Fibroblast of peridontal ligament (primary cell): ENCODE measurements at regions not wholly inside any gene's neighbourhood (a gene's known extent, or its start where the extent isn't known, plus 50 kb on each side); places are given as distances from the start of the nearest gene placed in this dataset.
A peak's percentile ranks its signal among the peaks of the same experiment; 100 is the strongest.

Experiments
- DNase-seq: peaks from one replicate; pipeline ENCODE4 v3.0.0-alpha.2; 2010; ENCODE audit errors: extremely low read depth

DNA sequence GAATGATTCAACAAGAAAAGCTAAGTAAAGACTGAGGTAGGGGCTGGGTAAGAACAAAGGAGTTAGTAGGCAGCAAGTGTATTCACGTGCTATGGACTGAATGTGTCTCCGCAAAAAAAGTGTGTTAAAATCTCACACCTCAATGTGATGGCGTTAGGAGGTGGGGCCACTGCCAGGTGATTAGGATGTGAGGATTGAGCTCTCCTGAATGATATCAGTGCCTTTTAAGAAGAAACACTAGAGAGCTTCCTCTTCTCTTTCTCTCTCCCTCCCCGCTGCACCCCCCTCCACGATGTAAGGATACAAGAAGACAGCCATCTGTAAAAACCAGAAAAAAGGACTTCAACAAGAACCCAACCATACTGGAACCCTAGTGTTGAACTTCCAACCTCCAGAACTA, 396.1 kb upstream of the PLXNA2 start:
- DNase-seq = no peak

DNA sequence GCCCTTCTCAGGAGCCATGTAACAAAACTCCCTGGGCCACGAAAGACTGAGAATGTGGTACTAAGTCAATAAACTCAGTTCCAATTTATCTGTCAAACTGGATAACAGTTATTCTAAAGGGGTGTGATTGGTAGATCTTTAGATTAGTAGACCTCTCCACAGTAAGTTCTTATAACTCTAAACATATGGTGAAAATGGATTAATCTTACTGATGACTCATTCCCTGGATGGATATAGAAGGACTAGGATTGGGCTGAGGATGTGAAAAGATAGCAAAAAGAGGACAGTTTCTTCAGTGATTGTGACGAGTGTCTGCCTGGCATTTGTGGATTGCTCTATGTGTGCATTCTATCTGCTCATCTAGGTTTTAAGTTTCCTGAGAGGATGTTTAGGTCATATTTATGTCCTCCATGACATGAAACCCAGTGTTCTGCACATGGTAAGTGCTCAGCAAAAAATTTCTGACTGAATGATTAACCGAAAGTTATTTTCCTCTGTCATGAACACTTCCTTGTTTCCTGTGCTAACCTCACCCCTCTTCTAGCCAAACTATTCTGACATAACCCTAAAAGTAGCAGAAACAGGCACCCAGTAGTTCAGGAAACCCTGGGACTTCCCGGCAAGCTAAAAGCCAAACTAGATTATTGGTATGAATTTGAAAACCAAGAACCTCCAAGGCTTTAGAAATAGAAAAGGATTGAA, 397.5 kb upstream of the PLXNA2 start:
- no peak for DNase-seq

DNA sequence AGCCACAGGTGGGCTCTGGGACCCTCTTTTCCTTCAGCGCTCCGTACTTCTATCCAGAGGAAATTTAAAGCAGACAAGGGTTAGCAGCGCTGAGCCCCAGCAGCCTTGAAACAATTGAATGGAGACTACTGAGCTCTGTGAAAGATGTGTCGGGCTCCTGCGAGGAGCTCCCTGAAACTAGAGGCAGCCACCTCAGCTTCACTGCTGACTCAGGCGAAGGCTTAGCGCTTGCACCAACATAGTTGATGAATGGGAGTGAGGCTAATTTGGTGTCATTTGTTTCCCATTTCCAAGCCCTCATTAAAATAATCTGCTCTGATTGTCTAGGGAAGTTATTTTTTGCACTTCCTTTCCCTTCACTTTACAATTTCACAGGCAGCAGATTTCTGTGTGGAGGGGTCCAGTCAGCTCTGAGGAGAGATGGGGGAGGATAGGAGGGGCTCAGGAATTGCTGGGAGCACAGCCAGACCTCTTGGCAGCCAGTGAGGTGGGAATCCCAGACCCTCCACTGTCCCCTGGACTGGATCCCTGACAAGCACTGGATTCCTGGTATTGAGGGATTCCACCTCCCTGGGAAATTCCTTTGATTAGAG, 398.9 kb upstream of the PLXNA2 start:
- DNase-seq = no peak

DNA sequence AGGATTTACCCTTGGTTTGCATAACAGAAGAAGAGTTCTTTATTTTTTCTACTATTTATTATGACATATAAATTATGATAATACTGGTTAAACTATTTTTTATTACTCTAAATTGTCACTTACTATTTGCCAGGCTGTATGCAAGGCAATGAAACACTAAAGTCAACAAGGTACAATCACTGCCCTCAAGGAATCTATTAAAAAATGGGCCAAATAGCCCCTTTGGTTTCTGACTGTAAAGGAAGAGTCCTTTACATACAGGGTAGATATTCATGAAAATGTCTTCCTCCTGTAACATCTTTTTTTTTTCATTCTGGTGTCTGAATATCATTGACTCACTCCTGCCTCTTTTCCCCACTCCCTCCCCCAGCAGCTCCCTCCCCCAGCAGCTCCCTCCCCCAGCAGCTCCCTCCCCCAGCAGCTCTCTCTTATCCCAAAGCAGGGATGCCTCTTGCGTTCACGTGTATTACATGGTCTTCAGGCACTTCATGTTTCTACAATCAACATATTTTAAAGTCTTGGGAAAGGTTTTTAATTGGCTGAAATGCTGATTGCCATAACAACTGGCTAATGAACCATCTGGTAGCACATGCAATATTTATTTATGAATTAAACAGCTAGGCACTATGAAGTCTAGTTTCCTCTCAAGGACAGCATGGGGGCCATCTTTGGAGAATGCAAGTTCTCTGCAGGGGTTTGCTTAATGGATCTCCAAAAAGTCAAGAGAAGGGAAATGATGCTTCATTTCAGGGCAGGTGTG, 400.4 kb upstream of the PLXNA2 start:
- no peak for DNase-seq

DNA sequence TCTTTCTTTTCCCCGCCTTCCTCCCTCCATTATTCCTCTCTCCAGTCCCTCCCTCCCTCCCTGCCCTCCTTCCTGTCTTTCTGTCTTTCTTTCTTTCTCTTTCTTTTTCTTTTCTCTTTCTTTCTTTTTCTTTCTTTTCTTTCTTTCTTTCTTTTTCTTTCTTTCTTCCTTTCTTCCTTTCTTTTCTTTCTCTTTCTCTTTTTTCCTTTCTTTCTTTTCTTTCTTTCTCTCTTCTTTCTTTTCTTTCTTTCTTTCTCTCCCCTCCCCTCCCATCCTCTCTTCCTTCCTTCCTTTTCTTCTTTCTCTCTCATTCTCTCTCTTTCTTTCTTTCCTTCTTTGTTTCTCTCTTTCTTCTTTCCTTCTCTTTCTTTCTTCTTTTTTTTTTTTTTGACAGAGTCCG, 402.2 kb upstream of the PLXNA2 start:
- DNase-seq = no peak

DNA sequence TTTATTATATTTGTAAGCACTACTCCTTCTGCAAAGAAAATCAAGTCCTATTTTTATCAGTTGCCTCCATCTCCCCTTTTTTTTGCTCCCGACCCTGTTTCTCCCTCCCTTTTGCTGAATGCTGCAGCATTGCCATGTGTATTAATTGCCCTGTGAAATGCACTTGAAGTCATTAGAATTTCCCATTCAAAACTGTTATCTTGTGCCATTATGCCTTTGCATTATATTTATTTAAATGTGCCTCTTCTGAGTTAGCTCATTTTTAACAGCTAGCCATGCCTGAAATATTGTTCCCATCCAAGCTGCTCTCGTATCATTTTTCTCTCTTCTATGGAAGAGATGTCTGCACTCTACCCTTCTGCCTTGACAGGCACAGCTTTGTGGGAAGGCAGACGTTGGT, 404.0 kb upstream of the PLXNA2 start:
- DNase-seq = no peak

DNA sequence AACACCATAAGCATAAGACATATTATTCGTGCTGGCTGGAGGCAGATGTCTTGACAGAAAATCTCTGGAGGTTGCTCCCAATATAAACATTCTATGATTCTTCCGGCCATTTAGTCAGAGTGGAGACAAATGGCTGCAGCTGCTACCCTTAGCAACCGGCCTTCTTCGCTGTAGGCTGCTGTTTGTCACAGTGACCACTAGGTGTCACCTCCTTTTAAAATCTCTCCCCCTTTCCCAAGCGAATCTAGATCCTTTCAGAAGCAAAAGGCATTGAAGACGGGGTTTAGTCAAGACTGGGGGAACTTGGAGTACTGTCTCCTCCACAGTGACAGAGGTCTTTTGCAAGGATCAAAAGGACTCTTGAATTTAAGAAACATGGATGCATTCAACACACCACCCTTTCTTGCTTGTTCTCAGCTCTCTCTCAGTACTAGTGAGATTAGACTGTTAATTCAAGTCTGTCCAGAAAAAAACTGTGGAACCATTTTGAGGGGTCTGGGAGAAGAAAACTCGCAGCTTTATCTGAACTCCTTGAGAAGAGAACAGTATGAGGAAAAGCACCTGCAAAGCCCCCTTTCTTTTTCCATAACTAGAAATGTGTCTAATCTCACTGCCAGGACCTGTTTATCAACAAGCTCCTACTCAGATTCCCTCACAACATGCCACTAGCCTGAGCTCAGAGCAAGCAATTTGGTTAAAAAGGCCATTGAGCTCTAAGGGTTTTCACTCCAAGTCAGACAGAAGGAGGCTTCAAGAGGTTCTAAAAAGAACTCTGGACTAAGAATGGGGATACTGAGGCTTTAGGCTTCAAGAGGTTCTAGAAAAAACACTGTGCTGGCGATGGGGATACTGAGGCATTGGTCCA, 408.3 kb upstream of the PLXNA2 start:
- DNase-seq = peak; percentile 70

DNA sequence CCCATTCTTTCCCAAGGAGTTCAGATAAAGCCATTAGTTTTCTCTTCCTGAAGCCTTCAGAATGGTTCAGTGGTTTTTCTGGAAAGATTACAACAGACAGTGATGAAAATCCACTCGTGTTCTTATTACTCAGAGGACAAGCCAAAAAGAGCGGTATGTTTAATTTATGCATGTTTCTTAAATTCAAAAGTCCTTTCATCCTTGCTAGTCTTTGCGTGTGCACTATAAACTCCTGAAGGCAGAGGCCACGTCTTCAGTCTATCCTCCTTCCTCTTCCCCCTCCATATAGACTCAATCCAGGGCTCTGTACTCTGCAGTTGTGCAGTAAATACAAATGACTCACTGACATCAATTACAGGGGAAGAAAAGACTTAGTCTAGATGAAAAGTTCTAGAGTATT, 409.2 kb upstream of the PLXNA2 start:
- DNase-seq = no peak

DNA sequence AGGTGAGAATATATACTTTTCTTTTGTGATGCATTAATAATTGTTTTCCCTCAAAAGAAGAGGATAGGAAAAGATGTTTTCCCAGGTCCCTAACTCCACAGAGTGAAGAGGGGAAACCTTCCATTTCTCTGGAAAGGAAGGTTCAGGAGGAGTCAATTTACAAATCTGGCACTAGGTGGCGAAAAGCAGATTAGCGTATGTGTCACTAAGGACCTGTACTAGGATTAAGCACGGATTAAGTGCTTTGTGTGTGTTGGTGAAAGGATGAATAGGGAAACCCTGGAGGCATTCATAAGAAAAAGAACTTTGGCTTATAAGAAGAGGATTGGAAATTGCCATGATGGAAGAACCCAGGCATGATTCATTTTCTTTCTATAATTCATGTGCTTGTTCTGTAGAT, 410.1 kb upstream of the PLXNA2 start:
- peak; percentile 1 for DNase-seq

DNA sequence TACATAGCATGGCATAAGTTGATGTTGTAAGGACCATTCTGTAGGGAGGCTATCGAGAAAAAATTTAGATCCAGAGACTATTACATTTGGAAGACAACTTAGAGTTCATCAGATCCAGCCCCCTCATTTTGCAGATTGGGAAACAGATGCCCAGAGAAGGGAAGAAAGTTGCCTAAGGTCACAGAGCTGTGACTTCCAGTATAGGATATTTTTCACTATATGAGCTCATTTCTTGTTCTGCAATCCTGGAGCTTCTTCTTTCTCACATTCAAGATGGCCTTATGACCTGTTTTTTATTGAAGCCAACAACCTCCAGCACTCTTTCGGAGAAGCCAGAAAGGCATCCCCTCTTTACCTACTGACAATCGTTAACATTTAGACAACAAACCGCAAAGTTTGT, 421.8 kb upstream of the PLXNA2 start:
- no peak for DNase-seq

DNA sequence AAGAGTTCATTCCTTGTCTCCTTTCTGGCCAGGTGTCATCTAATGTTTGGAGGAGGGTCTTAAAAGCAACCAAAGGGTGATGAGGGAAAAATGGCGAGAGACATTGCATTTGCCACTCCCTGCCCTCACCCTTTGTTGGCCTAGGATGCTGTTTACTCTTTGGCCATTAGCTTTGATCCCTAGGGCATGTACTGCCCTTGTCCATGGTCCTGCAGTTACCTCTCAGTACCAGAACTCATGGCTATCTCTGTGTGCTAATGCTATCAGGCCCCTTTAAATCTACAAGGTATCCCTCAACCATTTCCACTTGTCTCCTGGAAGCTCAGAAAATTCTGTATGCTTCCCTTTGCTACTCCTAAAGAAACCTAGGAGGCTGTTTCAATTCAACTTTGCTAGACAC, 424.8 kb upstream of the PLXNA2 start:
- no peak for DNase-seq

DNA sequence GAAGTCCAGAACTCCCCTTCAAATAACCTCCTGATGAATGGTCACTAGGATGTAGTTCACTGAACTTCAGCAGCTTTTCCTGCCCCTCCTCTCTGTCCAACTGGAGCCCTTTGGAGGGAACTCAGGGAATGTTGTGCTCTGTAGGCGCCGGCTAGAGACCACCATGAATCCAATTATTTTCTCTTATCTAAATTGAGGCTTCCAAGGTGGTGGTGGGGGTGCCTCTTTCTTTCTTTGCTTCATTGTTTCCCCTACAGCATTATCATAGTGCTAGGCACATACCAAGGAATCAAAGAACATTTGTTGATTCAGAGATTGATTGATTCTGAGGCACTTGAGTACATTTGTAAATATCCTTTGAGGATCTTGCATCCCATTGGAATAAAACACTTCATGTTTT, 426.6 kb upstream of the PLXNA2 start:
- no peak for DNase-seq

DNA sequence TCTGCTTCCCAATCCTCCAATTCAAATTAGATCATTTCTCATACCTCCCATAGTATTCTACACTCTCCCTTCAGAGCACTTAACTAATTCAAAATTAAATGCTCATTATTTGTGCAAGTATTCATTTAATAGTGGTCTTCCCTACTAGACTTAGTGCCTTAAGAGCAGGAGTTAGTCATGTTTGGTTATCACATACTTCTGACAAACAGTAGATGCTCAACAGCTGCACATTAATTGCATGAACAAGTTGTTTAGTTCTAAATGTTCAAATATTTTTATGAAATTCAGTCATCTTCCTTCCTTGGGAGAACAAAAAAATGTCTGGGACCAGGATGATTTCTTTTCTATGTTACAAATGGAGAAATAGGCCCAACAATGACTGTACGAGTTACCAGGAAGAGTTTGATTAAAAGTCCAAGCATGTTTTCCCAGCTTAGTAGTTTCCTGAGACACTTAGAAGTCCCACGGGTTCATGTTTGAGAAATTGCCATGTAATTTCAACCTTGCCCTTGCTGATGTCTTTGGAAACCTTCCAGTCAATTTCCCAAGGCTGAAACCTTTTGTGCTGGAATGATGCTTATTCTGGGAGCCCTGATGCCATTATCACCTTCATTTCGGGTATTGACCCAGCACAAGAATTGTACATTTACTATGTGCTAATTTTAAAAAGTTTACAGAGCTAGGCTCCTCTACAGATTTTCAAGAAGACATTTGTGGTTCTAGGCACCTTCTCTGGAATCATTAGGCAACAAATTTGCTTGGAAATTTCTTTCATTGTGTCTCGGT, 437.9 kb upstream of the PLXNA2 start:
- DNase-seq = no peak

DNA sequence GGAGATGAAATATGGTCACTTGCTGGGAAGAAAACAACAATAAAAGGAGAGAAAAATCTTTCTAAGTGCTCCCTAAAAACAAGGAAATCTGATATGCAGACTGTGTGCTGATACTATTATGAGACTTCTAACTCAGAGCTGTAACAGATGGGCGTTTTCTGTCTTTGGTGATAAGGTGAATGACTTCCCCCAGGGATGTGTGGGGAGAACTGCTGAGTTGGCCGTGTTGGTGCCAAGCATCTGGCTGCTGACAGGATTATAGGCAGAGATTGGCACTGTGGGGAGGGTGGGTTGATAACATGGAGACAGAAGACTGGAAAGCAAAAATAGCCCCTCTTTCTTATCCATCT, 438.5 kb upstream of the PLXNA2 start:
- no peak for DNase-seq

DNA sequence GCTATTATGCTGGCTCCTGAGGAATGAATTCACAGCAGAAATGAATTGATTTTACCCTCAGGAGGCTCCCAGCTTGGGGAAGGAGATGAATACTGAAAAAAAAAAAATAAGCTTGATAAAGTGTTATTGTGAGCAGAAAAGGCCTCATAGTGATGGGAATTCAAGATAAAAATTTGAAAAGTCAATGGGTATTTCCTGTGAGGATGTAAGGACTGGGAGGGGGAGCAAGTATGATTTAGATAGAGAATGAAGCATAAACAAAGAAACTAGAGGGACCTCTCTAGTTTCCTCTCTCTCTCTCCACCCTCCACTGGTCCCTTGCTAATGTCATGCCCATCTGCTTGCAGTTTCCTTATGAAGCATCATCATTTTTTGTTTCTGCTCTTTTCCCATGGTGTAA, 439.0 kb upstream of the PLXNA2 start:
- no peak for DNase-seq

DNA sequence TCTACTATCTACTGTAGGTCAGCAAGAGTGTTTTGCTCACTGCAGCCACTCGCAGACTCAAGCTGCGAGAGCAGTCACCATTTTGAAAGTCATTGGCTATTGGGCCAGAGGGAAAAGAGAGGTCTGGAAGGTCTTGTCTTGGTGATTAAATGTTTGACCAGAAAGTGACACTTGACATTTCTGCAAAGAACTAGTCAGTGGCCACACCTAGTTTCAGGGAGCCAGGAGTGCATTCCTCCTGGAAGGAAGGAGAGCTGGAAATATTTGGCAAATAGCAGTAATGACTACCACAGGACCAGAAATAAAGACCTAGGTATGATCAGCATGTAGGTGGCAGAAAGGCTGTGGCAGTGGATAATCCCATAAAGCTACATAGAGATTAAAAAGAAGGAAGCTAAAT, 440.0 kb upstream of the PLXNA2 start:
- DNase-seq = no peak

DNA sequence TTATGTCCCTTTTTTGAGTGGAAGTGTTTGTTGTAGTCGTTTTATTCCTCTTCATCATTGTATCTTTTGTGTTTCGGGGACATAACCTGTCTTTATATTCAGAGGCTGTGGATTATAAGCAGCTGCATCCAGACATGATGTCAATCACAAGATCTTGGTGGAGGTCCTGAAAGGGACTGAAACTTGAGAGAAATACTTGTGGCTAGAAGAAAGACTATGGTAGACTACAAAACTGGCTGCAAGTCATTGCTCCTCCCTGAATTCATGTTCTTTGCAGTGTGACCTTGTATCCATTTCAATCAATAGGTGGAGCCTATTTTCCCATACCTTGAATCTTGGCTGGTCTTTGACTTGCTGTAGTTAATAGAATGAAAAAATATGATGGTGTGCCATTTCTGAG, 442.4 kb upstream of the PLXNA2 start:
- DNase-seq = no peak

DNA sequence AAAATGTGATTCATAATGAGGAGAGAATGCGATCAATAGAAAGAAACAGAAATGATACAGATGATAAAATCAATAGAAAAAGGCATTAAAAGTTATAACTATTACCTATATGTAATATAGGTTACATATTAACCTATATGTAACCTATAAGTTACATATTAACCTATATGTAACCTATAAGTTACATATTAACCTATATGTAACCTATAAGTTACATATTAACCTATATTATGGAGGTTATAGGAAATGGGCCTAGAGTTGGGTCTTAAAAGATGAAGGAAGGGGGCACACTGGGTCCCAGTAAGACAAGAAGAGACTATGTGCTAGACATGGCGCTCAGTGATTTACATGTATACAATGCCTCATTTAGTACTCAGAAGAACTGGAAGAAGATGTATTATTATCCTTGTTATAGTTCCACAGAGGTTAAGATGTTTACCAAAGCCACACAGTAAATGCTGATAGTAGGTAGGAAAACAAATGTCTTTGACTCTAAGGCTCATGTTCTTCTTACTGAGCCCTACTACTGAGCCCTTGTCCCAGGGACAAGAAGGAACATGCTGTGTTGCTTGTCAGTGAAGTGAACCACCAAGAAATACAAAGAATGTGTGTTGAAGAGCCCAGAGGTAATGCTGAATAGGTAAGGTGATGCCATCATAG, 444.6 kb upstream of the PLXNA2 start:
- DNase-seq = no peak

DNA sequence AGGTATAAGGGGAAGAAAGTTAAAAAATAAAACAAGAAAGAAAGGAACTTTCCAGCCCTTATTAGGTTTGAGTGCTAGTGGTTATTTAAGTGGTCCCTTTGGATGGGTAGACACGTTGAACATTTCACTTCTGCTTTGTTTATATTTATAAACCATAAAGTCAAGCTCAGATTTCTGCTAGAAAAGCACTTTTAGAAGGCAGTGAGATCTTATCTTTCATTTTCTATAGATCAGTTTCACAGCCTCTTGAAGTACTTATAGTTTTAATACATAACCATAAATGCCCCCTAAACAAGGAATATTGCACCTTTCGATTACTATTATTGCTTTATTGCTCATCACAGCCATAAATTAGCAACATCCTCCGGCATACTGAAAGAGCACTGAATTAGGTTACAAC, 446.8 kb upstream of the PLXNA2 start:
- no peak for DNase-seq

DNA sequence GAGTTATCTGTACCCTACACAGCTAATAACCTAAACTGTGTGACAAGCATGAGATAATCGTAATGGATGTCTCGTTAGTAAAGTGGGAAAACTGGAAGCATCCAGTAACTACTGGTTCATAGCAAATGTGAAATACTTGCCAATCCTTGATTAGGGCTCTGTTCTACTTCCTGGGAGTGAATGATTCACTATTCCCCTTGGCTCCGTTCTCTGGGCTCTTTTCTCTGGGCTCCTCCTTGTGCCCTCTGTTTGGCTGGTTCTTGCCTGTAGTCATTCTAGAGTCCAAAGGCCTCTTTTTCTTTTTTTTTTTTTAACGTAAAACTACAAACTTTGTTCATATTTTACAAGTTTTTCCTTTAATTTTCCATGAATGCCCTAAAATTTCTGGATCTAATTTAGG, 465.8 kb upstream of the PLXNA2 start:
- no peak for DNase-seq

DNA sequence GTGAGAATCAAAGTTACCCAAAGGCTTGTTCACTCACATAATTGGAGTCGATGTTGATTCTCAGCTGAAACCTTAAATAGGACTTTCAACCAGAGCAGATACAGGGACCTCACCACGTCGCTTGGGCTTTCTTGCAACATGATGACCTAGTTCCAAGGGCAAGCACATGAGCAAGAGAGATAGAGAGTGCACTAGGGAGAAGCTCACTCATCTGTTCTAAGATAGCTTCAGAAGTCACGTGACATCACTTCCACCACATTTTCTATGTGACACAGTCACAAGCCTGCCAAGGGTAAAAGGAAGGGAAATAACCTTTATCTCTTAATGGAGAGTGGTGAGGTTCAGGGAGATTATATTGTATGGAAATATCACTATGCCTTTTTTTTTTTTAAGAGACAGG, 470.1 kb upstream of the PLXNA2 start:
- no peak for DNase-seq
